GM12878 (cell line): ENCODE measurements at regions not wholly inside any gene's neighbourhood (a gene's known extent, or its start where the extent isn't known, plus 50 kb on each side); places are given as distances from the start of the nearest gene placed in this dataset.

Experiments used
- SMC3 ChIP-seq: IDR thresholded peaks from 2 replicates; pipeline ENCODE4 v1.6.1; 2011; ENCODE audit warnings: low read length, improper control_type of control experiment, borderline replicate concordance
- TF ChIP-seq, protein P1 (sequence below): IDR thresholded peaks from 2 replicates; pipeline ENCODE4 v1.6.1; 2011; ENCODE audit warnings: mild to moderate bottlenecking, low read depth, low read length, moderate library complexity; ENCODE audit not compliant: insufficient replicate concordance
- TF ChIP-seq, protein P2 (sequence below): IDR thresholded peaks from 2 replicates; pipeline ENCODE4 v1.6.1; 2012; ENCODE audit warnings: low read length, inconsistent platforms

GRCh38 chr13:106155411-106155810 lies 380.1 kb downstream of the EFNB2 start:
- TF ChIP-seq, protein P1, sequence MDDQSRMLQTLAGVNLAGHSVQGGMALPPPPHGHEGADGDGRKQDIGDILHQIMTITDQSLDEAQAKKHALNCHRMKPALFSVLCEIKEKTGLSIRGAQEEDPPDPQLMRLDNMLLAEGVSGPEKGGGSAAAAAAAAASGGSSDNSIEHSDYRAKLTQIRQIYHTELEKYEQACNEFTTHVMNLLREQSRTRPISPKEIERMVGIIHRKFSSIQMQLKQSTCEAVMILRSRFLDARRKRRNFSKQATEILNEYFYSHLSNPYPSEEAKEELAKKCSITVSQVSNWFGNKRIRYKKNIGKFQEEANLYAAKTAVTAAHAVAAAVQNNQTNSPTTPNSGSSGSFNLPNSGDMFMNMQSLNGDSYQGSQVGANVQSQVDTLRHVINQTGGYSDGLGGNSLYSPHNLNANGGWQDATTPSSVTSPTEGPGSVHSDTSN: no peak
- no peak for TF ChIP-seq SMC3
- TF ChIP-seq, protein P2, sequence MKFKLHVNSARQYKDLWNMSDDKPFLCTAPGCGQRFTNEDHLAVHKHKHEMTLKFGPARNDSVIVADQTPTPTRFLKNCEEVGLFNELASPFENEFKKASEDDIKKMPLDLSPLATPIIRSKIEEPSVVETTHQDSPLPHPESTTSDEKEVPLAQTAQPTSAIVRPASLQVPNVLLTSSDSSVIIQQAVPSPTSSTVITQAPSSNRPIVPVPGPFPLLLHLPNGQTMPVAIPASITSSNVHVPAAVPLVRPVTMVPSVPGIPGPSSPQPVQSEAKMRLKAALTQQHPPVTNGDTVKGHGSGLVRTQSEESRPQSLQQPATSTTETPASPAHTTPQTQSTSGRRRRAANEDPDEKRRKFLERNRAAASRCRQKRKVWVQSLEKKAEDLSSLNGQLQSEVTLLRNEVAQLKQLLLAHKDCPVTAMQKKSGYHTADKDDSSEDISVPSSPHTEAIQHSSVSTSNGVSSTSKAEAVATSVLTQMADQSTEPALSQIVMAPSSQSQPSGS: no peak
